Cardiac fibroblast (primary cell): ENCODE measurements at regions not wholly inside any gene's neighbourhood (a gene's known extent, or its start where the extent isn't known, plus 50 kb on each side); places are given as distances from the start of the nearest gene placed in this dataset.

ENCODE experiments used
- DNase-seq, 2 donors: peaks; one replicate each; pipeline versions ENCODE4 v3.0.0 to v3.0.0-alpha.2; 2010; ENCODE audit warnings: low read depth in 2 of 2
- H3K4me3 ChIP-seq, 2 donors: replicated peaks in 1 of 2; 1 replicate in 1 of 2; 2 replicates in 1 of 2; pipeline ENCODE4 v1.5.1; 2011; ENCODE audit warnings: low read depth in 2 of 2, low read length in 2 of 2, mild to moderate bottlenecking in 2 of 2, moderate library complexity in 1 of 2
- CTCF ChIP-seq: IDR thresholded peaks from one replicate; pipeline ENCODE4 v1.5.1; 2011; ENCODE audit warnings: low read depth, mild to moderate bottlenecking, low read length, inconsistent platforms

- no peak for DNase-seq
- H3K4me3 ChIP-seq, result no peak overlapping the region
- TF ChIP-seq CTCF, result no peak
Measured at GRCh38 chr11:92879086-92879485, 90.4 kb upstream of the MTNR1B start.

GRCh38 chr11:92880381-92880780, 89.1 kb upstream of the MTNR1B start:
- no peak for TF ChIP-seq CTCF
- no peak for DNase-seq
- H3K4me3 ChIP-seq, result no peak overlapping the region

GRCh38 chr11:92881940-92882450, 87.5 kb upstream of the MTNR1B start:
- TF ChIP-seq CTCF, result no peak
- H3K4me3 ChIP-seq, result no peak overlapping the region
- DNase-seq, result no peak

- no peak overlapping the region for H3K4me3 ChIP-seq
- no peak for TF ChIP-seq CTCF
- DNase-seq, result no peak
Measured at GRCh38 chr11:92882828-92883611, 86.4 kb upstream of the MTNR1B start.

GRCh38 chr11:92885600-92885999, 83.9 kb upstream of the MTNR1B start:
- no peak for DNase-seq
- no peak for TF ChIP-seq CTCF
- H3K4me3 ChIP-seq, result no peak overlapping the region

GRCh38 chr11:92886243-92886905, 83.1 kb upstream of the MTNR1B start:
- H3K4me3 ChIP-seq, result no peak overlapping the region
- peak; percentile 69 for DNase-seq
- peak; percentile 59 for TF ChIP-seq CTCF
